ENCODE measurements at regions not wholly inside any gene's neighbourhood (a gene's known extent, or its start where the extent isn't known, plus 50 kb on each side); places are given as distances from the start of the nearest gene placed in this dataset.

GRCh38 chr2:2620604-2621003 is 289.5 kb upstream of the MYT1L start:
- no peak for DNase-seq (ENCODE audit: low read depth)
- Histone ChIP-seq H3K27me3 (ENCODE audit: control insufficient read depth, insufficient read depth, low read length) (peaks cover 2% of the 10 kb centered on the region), H3K4me3 (ENCODE audit: low read depth, low read length) (no peak overlapping the region), H3K36me3 (ENCODE audit: control insufficient read depth, insufficient read depth, low read length) (no peaks in the 10 kb centered on the region)
- TF ChIP-seq, protein P1, sequence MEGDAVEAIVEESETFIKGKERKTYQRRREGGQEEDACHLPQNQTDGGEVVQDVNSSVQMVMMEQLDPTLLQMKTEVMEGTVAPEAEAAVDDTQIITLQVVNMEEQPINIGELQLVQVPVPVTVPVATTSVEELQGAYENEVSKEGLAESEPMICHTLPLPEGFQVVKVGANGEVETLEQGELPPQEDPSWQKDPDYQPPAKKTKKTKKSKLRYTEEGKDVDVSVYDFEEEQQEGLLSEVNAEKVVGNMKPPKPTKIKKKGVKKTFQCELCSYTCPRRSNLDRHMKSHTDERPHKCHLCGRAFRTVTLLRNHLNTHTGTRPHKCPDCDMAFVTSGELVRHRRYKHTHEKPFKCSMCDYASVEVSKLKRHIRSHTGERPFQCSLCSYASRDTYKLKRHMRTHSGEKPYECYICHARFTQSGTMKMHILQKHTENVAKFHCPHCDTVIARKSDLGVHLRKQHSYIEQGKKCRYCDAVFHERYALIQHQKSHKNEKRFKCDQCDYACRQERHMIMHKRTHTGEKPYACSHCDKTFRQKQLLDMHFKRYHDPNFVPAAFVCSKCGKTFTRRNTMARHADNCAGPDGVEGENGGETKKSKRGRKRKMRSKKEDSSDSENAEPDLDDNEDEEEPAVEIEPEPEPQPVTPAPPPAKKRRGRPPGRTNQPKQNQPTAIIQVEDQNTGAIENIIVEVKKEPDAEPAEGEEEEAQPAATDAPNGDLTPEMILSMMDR (IDR thresholded peaks at IDR 0.05; ENCODE audit: insufficient read depth, low read length, poor library complexity, severe bottlenecking): no peak

- TF ChIP-seq, protein P1 (IDR thresholded peaks at IDR 0.05; ENCODE audit: insufficient read depth, low read length, poor library complexity, severe bottlenecking): no peak
- Histone ChIP-seq H3K4me3 (ENCODE audit: low read depth, low read length) (no peak overlapping the region), H3K27me3 (ENCODE audit: control insufficient read depth, insufficient read depth, low read length) (peaks cover 2% of the 10 kb centered on the region), H3K36me3 (ENCODE audit: control insufficient read depth, insufficient read depth, low read length) (no peaks in the 10 kb centered on the region)
- DNase-seq (ENCODE audit: low read depth): no peak
These were observed 288.9 kb upstream of the MYT1L start for GRCh38 chr2:2619995-2620394.

- H3K27me3 ChIP-seq (ENCODE audit: control insufficient read depth, insufficient read depth, low read length): no peaks in the 10 kb centered on the region
- H3K36me3 ChIP-seq (ENCODE audit: control insufficient read depth, insufficient read depth, low read length): no peaks in the 10 kb centered on the region
- DNase-seq (ENCODE audit: low read depth): no peak
- TF ChIP-seq, protein P1 (IDR thresholded peaks at IDR 0.05; ENCODE audit: insufficient read depth, low read length, poor library complexity, severe bottlenecking): no peak
- no peak overlapping the region for H3K4me3 ChIP-seq (ENCODE audit: low read depth, low read length)
These were observed 283.4 kb upstream of the MYT1L start for GRCh38 chr2:2614452-2614851.

DNA sequence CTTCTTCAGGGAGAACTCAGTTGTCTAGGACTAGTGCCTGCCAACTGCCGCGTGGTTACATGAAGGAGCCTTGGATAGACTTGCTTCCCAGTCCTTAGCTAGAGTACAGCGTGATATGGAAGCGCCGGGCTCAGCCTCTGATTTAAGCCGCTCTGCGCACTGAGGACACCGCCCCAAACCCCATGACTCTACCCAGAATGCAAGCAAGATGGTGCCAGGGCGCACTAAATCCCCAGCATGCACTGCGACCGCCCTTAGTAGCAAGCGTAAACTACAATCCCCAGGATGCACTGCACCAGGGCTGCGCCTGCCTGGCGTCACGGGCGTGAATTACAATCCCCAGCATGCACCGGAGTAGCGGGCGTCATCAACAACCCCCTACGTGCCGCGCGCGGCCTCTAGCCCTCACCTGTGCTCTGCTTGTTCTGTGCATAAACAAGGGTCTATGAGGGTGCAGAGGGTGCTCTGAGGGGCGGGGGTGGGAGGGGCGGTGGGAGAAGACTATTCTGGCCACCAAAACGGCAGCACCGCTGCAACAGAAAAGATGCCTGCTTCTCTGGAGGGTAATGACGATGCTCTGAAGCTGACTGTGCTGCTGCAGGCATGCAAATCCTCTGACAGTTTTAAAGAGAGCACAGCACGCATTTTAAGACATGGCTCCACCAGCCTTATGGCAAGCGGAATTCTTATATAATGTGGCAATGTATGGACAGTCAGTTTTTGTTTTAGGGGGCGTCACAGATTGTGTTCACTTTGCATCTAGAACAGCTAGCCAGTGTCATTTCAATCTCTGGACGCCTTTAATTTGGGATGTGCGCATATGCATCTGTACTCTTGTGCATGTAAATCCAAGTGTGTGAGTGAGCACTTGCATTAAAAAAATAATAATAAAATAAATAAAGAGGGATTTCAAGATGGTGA is 282.5 kb upstream of the MYT1L start:
- Histone ChIP-seq H3K4me3 (ENCODE audit: low read depth, low read length) (peak overlapping the region; percentile 55), H3K27me3 (ENCODE audit: control insufficient read depth, insufficient read depth, low read length) (no peaks in the 10 kb centered on the region), H3K36me3 (ENCODE audit: control insufficient read depth, insufficient read depth, low read length) (no peaks in the 10 kb centered on the region)
- TF ChIP-seq, protein P1 (IDR thresholded peaks at IDR 0.05; ENCODE audit: insufficient read depth, low read length, poor library complexity, severe bottlenecking): no peak
- DNase-seq (ENCODE audit: low read depth): peak; percentile 88

DNA sequence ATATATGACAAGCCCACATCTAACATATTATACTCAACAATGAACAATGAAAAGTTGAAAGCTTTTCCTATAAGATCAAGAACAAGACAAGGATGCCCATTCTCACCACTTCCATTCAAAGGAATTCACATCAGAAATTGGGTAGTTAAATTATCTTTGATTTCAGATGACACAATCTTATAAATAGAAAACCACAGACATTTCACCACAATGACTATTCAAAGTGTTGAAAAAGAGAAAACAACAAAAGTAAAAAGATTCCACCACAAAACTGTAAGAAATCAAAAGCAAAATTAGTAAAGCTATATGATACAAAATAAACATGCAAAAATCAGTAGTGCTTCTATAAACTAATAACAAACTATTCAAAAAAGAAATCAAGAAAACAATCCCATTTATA is 279.7 kb upstream of the MYT1L start:
- H3K4me3 ChIP-seq (ENCODE audit: low read depth, low read length): no peak overlapping the region
- no peak for DNase-seq (ENCODE audit: low read depth)
- H3K27me3 ChIP-seq (ENCODE audit: control insufficient read depth, insufficient read depth, low read length): no peaks in the 10 kb centered on the region
- TF ChIP-seq, protein P1 (IDR thresholded peaks at IDR 0.05; ENCODE audit: insufficient read depth, low read length, poor library complexity, severe bottlenecking): no peak
- no peaks in the 10 kb centered on the region for H3K36me3 ChIP-seq (ENCODE audit: control insufficient read depth, insufficient read depth, low read length)

Data from kidney epithelial cell (primary cell).